ENCODE measurements at regions not wholly inside any gene's neighbourhood (a gene's known extent, or its start where the extent isn't known, plus 50 kb on each side); places are given as distances from the start of the nearest gene placed in this dataset.
"Not testable (repeated sequence)": the region's sequence is repeated elsewhere in the genome, so short reads cannot be mapped to it uniquely, and the experiment has no call there.

- DNase-seq, result no peak
These were observed 1801.1 kb upstream of the CELF4 start for GRCh38 chr18:39366656-39367055.

GRCh38 chr18:39365836-39366485, 1800.4 kb upstream of the CELF4 start:
- DNase-seq, result no peak

- DNase-seq, result no peak
These were observed 1794.5 kb upstream of the CELF4 start for GRCh38 chr18:39360072-39360471.

- DNase-seq, result no peak
These were observed 1794.0 kb upstream of the CELF4 start for GRCh38 chr18:39359636-39360035.

GRCh38 chr18:39350945-39351344, 1785.3 kb upstream of the CELF4 start:
- no peak for DNase-seq

- DNase-seq, result no peak
These were observed 1784.2 kb upstream of the CELF4 start for GRCh38 chr18:39349801-39350200.

- no peak for DNase-seq
These were observed 1783.2 kb upstream of the CELF4 start for GRCh38 chr18:39348757-39349156.

GRCh38 chr18:39347701-39348100, 1782.1 kb upstream of the CELF4 start:
- DNase-seq, result no peak

- DNase-seq, result no peak
These were observed 1781.3 kb upstream of the CELF4 start for GRCh38 chr18:39346916-39347315.

GRCh38 chr18:39345321-39345720, 1779.7 kb upstream of the CELF4 start:
- peak; percentile 72 for DNase-seq

GRCh38 chr18:39344487-39344886, 1778.9 kb upstream of the CELF4 start:
- no peak for DNase-seq

GRCh38 chr18:39341129-39341528, 1775.5 kb upstream of the CELF4 start:
- DNase-seq, result no peak

GRCh38 chr18:39340418-39340817, 1774.8 kb upstream of the CELF4 start:
- DNase-seq, result no peak

- no peak for DNase-seq
These were observed 1764.1 kb upstream of the CELF4 start for GRCh38 chr18:39329496-39330275.

GRCh38 chr18:39326772-39327171, 1761.2 kb upstream of the CELF4 start:
- no peak for DNase-seq

- DNase-seq, result no peak
These were observed 1760.4 kb upstream of the CELF4 start for GRCh38 chr18:39325973-39326372.

GRCh38 chr18:39319141-39319540, 1753.5 kb upstream of the CELF4 start:
- DNase-seq, result no peak

GRCh38 chr18:39318462-39318861, 1752.9 kb upstream of the CELF4 start:
- DNase-seq, result no peak

- no peak for DNase-seq
These were observed 1752.4 kb upstream of the CELF4 start for GRCh38 chr18:39318008-39318407.

- no peak for DNase-seq
These were observed 1749.0 kb upstream of the CELF4 start for GRCh38 chr18:39314595-39314994.

GRCh38 chr18:39313992-39314391, 1748.4 kb upstream of the CELF4 start:
- no peak for DNase-seq

GRCh38 chr18:39311111-39311712, 1745.6 kb upstream of the CELF4 start:
- no peak for DNase-seq

GRCh38 chr18:39308931-39309521, 1743.4 kb upstream of the CELF4 start:
- DNase-seq, result not testable (repeated sequence)

- no peak for DNase-seq
These were observed 1740.2 kb upstream of the CELF4 start for GRCh38 chr18:39305766-39306165.

Measured in fibroblast of upper back skin (primary cell).